NOMO-1 treated with DMSO at 0.1 percent for 48 hours (cell line): ENCODE measurements at regions not wholly inside any gene's neighbourhood (a gene's known extent, or its start where the extent isn't known, plus 50 kb on each side); places are given as distances from the start of the nearest gene placed in this dataset.

Source experiments
- DNase-seq: peaks from one replicate; lab custom pipeline; 2025; ENCODE audit not compliant: unreplicated experiment; lab: John Stamatoyannopoulos, UW

DNA sequence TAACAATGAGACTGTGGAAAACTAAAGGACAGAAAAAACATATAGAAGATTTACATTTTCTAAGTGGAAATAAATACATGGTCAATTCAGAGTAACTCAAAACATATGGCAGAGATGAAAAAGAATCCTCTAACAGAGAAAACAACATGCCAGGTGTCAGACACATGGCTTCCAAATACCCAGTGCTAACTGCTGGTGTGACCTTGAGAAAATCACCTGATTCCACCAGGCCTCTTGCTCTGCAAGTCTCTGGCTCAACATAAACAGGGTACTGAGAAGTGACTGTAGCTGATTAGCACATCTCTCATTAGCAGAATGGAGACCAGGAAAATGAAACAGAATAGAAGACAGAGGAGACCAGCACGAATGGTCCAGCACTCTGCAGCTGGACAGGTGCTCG, 210.8 kb downstream of the HNMT start:
- no peak for DNase-seq

DNA sequence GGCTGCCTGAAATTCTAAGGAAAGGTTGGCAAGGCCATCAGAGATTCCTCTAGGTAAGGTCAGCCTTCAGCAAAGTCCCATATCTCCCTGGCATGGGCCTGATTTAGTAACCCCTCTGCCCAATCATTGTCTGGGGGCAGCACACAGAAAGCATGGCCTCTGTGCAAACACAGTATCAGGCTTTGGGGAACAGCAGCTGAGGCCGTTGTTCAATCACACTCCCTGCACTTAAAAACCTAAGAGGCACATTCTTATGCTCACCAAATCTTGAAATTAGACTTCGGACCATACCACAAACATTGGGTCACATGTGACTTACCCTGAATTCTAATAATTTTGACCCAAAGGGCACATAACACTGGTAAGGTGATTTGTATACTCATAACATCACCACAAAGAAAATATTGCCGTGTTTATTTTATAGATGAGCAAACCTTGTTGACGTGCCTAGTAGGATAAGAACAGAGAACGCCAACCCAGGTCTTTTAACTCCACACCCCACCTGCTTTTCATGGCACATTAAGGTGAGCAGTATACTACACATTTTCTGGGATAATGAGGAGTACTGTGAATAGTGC, 212.7 kb downstream of the HNMT start:
- DNase-seq = no peak

- DNase-seq = no peak
These were observed 213.4 kb downstream of the HNMT start for GRCh38 chr2:138177693-138178092.

GRCh38 chr2:138180692-138181386, 216.6 kb downstream of the HNMT start:
- no peak for DNase-seq

DNA sequence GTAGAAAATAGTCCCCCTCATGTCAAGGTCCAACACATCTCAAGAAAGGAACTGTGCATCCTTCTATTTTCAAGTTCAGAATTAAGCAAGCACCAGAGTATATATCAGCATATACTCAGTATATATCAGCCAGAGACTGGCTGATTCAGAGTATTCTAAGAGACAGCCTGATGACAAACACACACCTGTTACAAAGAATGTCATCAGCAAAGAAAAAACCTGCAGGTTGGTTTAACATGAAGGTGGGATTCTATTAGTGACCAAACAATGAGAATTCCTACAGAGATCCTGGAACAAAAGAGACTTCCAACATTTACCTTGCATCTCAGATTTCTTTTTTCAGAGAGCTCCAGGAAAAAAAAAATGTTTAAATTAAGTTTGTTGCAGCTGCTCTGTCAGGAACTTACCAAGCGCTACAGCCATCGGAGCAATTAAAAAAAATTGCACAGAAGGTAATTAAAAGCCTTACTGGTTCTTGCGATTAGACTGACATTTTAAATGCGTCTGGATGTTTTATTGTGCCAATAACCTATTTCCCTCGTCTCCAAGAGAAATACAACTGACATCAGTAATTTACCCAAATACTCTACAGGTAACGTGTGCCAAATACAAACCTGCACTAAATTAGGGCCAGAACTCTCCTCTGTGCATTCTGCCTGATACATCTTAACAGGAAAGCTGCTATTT, 218.1 kb downstream of the HNMT start:
- DNase-seq = no peak

DNA sequence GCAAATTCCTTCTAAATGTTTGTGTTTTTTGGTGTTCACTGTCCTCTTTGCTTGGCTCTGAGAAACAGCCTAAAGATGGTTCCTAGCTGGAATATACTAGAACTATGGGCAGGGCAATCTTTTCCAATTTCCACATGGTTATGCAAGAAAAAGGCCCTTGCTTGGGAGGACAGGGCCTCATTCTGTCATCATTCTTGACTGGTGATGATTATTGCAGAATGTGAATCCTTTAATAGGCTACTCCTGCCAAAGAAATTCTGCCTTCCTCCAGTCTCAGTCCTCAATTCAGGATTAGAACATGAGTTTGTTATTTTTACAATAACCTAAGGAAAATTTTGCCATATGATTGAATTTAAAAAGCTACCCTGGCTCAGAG, 218.7 kb downstream of the HNMT start:
- DNase-seq = no peak

DNA sequence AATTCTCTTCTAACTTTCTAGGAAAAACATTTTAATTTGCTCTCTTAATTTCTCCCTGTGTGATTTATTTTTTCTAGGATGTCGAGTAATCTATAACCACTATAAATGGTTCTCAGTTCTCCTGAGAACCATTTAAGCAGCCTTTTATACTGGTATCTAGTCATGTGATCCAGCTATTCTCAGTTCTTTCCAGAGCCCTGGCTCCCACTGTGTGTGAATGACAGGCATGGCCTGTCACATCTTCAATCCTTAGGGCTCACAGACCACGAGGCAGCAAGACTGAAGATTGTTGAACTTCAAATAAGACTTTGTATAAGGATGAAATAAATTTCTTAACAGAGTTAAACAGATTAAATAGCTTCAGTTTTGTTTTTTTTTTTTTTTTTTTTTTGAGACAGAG, 219.4 kb downstream of the HNMT start:
- DNase-seq = no peak

DNA sequence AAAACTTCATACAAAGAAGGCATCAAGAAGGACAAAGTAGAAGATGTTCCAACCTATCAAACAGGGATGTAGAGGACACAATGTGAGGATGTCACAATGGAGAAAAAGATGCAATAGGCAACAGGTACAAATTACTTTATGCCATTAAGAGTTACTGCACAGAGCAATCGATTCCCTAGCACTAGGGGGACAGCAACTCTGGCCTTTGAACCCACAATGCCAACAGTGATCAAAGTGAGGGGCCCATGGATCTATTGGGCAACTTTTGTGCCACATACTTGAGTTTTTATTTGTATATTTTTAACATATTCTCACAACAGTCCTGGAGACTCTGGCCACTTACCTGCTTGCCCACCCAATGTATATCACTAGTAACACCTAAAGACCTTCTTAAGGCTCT, 220.2 kb downstream of the HNMT start:
- no peak for DNase-seq

GRCh38 chr2:138185827-138186226, 221.6 kb downstream of the HNMT start:
- no peak for DNase-seq

- DNase-seq = no peak
These were observed 222.9 kb downstream of the HNMT start for GRCh38 chr2:138187221-138187620.

DNA sequence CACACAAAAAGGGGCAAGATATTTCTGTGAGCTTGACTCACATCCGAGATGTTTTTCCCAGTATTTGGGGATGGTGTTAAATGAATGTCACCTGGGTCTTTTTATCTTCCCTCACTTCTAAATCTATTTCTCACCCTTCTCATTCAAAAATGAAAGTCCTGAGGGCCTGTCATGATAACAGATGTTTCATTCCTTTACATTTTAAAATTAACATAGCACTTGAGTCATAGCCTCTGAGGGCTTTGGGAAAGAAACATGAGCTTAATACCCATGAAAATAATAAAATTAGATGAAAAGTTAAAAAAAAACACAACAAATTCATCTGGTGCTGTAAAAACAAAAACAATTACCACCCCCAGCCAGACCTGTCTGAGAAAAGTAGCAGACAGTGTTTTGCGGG, 226.7 kb downstream of the HNMT start:
- DNase-seq = no peak

DNA sequence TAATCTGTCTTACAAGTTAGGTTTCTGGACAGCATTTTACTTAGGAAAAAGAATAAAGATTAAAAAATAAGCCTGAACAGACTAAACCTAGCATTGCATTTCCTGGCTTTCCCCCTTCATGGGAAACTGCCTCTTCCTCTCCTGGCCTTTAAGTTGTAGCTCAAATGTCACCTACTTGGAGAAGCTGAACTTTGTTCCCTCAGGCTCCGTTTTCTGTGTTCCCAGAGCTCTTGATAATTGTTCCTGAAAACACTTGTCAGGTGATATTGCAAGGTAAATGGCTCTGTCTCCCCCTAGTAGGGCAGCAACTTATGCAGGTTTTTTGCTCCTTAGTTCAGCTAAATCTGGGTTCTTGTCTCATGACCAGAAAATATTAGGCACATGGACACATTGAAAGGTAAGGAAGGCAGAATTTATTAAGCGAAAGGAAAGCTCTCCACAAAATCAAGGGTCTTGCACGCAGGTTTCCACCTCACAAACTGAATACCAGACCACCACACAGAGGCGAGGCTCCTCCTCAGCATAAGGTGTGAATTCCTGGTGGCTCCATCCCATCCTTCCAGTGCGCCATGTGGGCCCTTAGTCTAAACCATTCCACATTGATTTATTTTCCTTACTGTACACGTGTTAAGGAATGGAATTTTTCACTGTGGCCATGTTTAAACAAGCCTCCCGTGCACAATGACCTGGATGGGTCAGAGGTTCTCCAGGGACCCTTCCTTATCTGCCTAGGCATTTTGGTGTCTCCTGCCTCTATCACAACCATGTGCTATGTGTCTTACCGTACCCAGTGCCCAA, 229.3 kb downstream of the HNMT start:
- no peak for DNase-seq

DNA sequence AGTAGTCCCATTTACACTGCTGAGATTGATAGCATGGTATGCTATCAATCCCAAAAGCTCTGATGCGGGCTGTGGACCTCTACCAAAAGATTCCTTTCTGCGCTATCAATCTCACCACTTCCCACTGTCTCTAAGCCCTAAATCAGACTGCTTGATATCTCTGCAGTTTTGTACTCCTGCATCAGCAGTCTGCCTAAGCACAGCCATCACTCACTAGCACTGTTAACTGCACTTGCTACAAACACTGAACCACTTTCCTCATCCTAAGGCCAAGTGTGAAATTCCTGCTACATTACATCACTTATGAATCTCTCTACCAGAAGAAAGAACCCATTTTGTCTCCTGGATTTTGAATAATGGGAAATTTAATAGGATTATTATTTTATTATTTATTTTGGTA, 237.0 kb downstream of the HNMT start:
- no peak for DNase-seq

DNA sequence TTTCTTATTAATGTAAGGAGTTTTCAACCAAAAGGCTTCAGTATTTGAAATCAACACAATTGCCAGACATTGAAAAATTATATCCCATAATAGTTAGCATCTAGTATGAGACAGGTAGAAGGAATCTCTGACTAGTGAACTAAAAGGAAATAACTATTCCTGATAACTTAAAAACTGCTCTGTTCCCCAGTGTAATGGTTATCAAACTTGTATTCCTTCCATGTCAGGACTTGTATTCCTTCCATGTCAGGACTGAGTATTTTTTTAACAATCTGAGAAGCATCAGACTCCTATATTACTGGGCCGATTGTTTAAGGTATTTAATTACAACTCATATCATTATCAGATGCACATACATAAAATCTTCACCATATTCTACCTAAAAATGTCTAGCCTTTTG, 238.5 kb downstream of the HNMT start:
- DNase-seq = no peak

GRCh38 chr2:138205281-138205680, 241.0 kb downstream of the HNMT start:
- no peak for DNase-seq

DNA sequence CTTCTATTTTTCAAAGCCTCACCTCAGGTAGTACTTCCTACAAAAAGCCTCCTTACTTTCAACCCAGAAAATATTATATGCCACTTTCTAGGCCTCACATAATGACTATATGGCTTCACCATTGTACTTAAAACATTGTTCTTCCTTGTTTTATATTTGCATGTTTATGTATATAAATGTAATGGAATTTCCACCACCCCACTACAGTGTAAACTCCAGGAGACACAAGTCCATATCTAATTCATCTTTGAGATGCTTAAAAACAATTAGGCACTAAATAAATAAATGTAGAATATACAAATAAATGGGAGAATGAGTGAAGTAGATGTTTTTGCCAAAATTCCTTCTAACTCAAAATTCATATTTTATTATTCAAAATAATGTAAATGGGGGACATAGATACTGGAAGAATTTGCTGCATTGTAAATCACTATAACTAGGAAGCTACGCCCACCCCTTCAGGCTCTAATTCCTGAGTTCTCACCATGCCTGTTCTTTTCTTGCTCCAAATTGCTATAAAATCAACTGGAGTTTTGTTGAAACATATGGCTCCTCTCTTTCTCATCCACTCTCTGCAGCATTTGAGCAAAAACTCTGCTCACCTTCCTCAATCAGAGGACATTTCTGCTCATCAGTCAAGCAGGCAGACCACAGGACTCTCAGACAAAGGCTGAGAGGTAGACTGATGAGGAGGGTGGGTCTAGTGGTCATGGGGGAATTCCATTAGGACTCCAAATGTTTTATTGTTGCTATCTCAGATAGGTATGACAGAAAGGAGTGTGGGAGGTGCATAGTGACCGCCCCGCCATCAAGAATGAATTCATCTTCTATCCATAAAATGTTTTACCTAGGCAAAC, 243.0 kb downstream of the HNMT start:
- DNase-seq = no peak

- DNase-seq = no peak
These were observed 244.7 kb downstream of the HNMT start for GRCh38 chr2:138209009-138209408.

- no peak for DNase-seq
These were observed 246.2 kb downstream of the HNMT start for GRCh38 chr2:138210487-138210886.

- DNase-seq = no peak
These were observed 248.2 kb downstream of the HNMT start for GRCh38 chr2:138212434-138212833.

GRCh38 chr2:138213084-138213483, 248.8 kb downstream of the HNMT start:
- no peak for DNase-seq

DNA sequence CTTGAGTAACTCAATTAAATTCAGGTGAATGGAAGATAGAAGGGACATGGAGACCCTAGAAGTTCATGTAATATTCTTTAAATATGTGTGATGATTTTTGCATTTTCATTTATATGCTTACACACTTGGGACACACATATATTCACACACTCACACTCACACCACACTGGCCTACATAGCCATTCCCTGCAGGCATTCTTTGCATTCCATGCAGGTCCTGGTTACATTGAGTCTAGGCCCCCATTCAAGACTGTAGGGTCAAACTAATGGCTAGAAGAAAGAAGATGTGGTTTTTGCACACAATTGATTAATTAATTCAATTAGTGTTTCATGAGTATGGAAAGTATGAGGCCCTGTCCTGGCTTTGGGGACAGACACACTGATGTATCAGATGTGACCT, 249.4 kb downstream of the HNMT start:
- no peak for DNase-seq
